GM12864 (cell line): ENCODE measurements at regions not wholly inside any gene's neighbourhood (a gene's known extent, or its start where the extent isn't known, plus 50 kb on each side); places are given as distances from the start of the nearest gene placed in this dataset.

Experiments
- DNase-seq: peaks from one replicate; pipeline ENCODE4 v3.0.0-alpha.2; 2011; ENCODE audit warnings: low read depth
- H3K4me3 ChIP-seq: 2 replicates; pipeline ENCODE4 v1.5.1; 2011; ENCODE audit warnings: mild to moderate bottlenecking, low read depth, low read length, control low read depth
- CTCF ChIP-seq: IDR thresholded peaks from 2 replicates; pipeline ENCODE4 v1.5.1; 2011; ENCODE audit warnings: low read depth, mild to moderate bottlenecking, moderate library complexity, low read length, control low read depth, inconsistent platforms; ENCODE audit errors: missing control alignments

GRCh38 chr1:36585569-36586548 is 103.1 kb upstream of the CSF3R start:
- no peak for DNase-seq
- H3K4me3 ChIP-seq = no peak overlapping the region
- TF ChIP-seq CTCF = no peak

- no peak overlapping the region for H3K4me3 ChIP-seq
- no peak for TF ChIP-seq CTCF
- no peak for DNase-seq
Observed at GRCh38 chr1:36584874-36585453, 102.3 kb upstream of the CSF3R start.

- no peak overlapping the region for H3K4me3 ChIP-seq
- no peak for DNase-seq
- no peak for TF ChIP-seq CTCF
Observed at GRCh38 chr1:36583980-36584782, 101.5 kb upstream of the CSF3R start.

- TF ChIP-seq CTCF = no peak
- DNase-seq = no peak
- H3K4me3 ChIP-seq = no peak overlapping the region
Observed at GRCh38 chr1:36583080-36583479, 100.4 kb upstream of the CSF3R start.

- no peak for TF ChIP-seq CTCF
- no peak overlapping the region for H3K4me3 ChIP-seq
- no peak for DNase-seq
Observed at GRCh38 chr1:36582066-36582755, 99.5 kb upstream of the CSF3R start.

GRCh38 chr1:36580524-36580923 is 97.8 kb upstream of the CSF3R start:
- TF ChIP-seq CTCF = no peak
- H3K4me3 ChIP-seq = no peak overlapping the region
- no peak for DNase-seq
